ENCODE measurements at regions not wholly inside any gene's neighbourhood (a gene's known extent, or its start where the extent isn't known, plus 50 kb on each side); places are given as distances from the start of the nearest gene placed in this dataset.

DNA sequence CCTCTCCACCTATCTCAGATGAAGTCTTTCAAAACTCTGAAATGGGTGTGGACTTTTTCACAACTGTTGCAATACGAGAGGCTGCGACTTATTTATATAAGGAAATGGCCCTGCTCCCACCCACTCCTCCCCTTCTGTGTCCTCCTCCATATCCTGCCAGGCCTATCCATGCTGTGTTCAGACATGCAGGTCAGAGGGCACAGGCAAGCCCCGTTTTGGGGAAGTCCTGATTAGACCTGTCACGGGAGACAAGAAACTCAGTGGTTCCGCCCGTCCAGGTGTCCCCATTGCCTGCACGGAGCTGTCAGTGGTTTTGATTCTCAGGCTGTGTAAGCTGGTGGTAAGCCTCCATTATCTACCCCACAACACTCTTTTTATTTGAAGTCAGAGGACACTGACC is 99.6 kb upstream of the MGAT5 start:
- Histone ChIP-seq H3K36me3 (ENCODE audit: insufficient read depth, low read length) (no peaks in the 10 kb centered on the region), H3K4me3 (ENCODE audit: low read length) (no peak overlapping the region), H3K27me3 (ENCODE audit: insufficient read depth, low read length) (no peaks in the 10 kb centered on the region), H2AFZ (ENCODE audit: low read depth, low read length) (no peak overlapping the region), H3K9me3 (ENCODE audit: low read length) (no peaks in the 10 kb centered on the region), H3K4me1 (ENCODE audit: insufficient read depth, low read length) (no peaks in the 10 kb centered on the region)

GRCh38 chr2:134155134-134155533 is 98.7 kb upstream of the MGAT5 start:
- no peak overlapping the region for H3K4me3 ChIP-seq (ENCODE audit: low read length)
- no peaks in the 10 kb centered on the region for H3K9me3 ChIP-seq (ENCODE audit: low read length)
- H3K4me1 ChIP-seq (ENCODE audit: insufficient read depth, low read length) = peaks cover 6% of the 10 kb centered on the region
- H3K27me3 ChIP-seq (ENCODE audit: insufficient read depth, low read length) = no peaks in the 10 kb centered on the region
- no peak overlapping the region for H2AFZ ChIP-seq (ENCODE audit: low read depth, low read length)
- no peaks in the 10 kb centered on the region for H3K36me3 ChIP-seq (ENCODE audit: insufficient read depth, low read length)

- no peaks in the 10 kb centered on the region for H3K27me3 ChIP-seq (ENCODE audit: insufficient read depth, low read length)
- H3K4me3 ChIP-seq (ENCODE audit: low read length) = no peak overlapping the region
- H3K4me1 ChIP-seq (ENCODE audit: insufficient read depth, low read length) = peaks cover 26% of the 10 kb centered on the region
- no peaks in the 10 kb centered on the region for H3K9me3 ChIP-seq (ENCODE audit: low read length)
- H3K36me3 ChIP-seq (ENCODE audit: insufficient read depth, low read length) = no peaks in the 10 kb centered on the region
- H2AFZ ChIP-seq (ENCODE audit: low read depth, low read length) = no peak overlapping the region
Observed at GRCh38 chr2:134158295-134158694, 95.6 kb upstream of the MGAT5 start.

- Histone ChIP-seq H2AFZ (ENCODE audit: low read depth, low read length) (no peak overlapping the region), H3K9me3 (ENCODE audit: low read length) (no peaks in the 10 kb centered on the region), H3K27me3 (ENCODE audit: insufficient read depth, low read length) (no peaks in the 10 kb centered on the region), H3K4me1 (ENCODE audit: insufficient read depth, low read length) (peaks cover 26% of the 10 kb centered on the region), H3K36me3 (ENCODE audit: insufficient read depth, low read length) (no peaks in the 10 kb centered on the region), H3K4me3 (ENCODE audit: low read length) (no peak overlapping the region)
Observed at GRCh38 chr2:134161170-134161547, 92.7 kb upstream of the MGAT5 start.

- Histone ChIP-seq H2AFZ (ENCODE audit: low read depth, low read length) (no peak overlapping the region), H3K4me1 (ENCODE audit: insufficient read depth, low read length) (peaks cover 32% of the 10 kb centered on the region), H3K4me3 (ENCODE audit: low read length) (no peak overlapping the region), H3K9me3 (ENCODE audit: low read length) (no peaks in the 10 kb centered on the region), H3K27me3 (ENCODE audit: insufficient read depth, low read length) (no peaks in the 10 kb centered on the region), H3K36me3 (ENCODE audit: insufficient read depth, low read length) (no peaks in the 10 kb centered on the region)
Observed at GRCh38 chr2:134163336-134163735, 90.5 kb upstream of the MGAT5 start.

DNA sequence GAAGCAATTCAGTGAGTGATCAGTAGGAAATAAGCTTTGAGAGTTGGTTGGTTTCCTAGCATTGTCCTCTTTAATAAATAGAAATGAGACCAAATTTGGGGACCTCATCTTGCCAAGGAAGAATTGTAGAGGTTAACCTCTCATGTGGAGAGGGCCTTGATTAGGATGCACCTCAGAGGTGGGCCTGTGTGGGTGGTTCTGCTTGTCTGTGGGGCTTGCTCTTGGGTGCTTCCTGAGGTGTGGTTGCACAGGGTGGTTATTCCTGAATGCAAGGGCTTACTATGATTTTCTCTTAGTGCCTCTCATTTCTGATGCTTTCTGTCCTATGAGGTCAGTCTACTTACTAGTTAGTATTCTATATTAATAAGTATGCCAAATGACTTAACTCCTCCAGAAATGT is 89.6 kb upstream of the MGAT5 start:
- Histone ChIP-seq H2AFZ (ENCODE audit: low read depth, low read length) (no peak overlapping the region), H3K4me3 (ENCODE audit: low read length) (no peak overlapping the region), H3K9me3 (ENCODE audit: low read length) (no peaks in the 10 kb centered on the region), H3K4me1 (ENCODE audit: insufficient read depth, low read length) (peaks cover 37% of the 10 kb centered on the region), H3K27me3 (ENCODE audit: insufficient read depth, low read length) (no peaks in the 10 kb centered on the region), H3K36me3 (ENCODE audit: insufficient read depth, low read length) (no peaks in the 10 kb centered on the region)

DNA sequence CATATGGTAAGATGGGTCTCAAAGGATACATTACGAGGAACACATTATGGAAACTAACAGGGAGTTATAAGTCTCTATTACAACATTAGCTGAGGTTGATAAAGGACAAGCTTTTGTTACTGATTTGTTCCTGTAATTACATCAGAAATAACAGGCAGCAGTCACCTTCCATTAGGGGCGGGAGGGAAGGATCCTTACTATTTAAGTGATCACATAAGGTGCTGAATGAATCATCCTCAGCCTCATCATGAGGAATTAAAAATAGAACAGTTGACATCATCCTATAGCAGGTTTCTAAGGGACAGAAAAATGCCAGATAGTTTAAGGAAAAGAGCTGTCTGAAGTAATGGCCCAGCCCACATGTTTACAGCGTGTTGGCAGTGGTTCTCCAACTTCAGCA is 86.9 kb upstream of the MGAT5 start:
- Histone ChIP-seq H3K4me3 (ENCODE audit: low read length) (no peak overlapping the region), H3K4me1 (ENCODE audit: insufficient read depth, low read length) (peaks cover 13% of the 10 kb centered on the region), H3K9me3 (ENCODE audit: low read length) (no peaks in the 10 kb centered on the region), H3K27me3 (ENCODE audit: insufficient read depth, low read length) (no peaks in the 10 kb centered on the region), H3K36me3 (ENCODE audit: insufficient read depth, low read length) (no peaks in the 10 kb centered on the region), H2AFZ (ENCODE audit: low read depth, low read length) (no peak overlapping the region)

GRCh38 chr2:134169788-134170187 is 84.1 kb upstream of the MGAT5 start:
- peaks cover 11% of the 10 kb centered on the region for H3K4me1 ChIP-seq (ENCODE audit: insufficient read depth, low read length)
- H3K27me3 ChIP-seq (ENCODE audit: insufficient read depth, low read length) = no peaks in the 10 kb centered on the region
- H3K4me3 ChIP-seq (ENCODE audit: low read length) = no peak overlapping the region
- no peaks in the 10 kb centered on the region for H3K9me3 ChIP-seq (ENCODE audit: low read length)
- no peak overlapping the region for H2AFZ ChIP-seq (ENCODE audit: low read depth, low read length)
- no peaks in the 10 kb centered on the region for H3K36me3 ChIP-seq (ENCODE audit: insufficient read depth, low read length)

- H3K4me1 ChIP-seq (ENCODE audit: insufficient read depth, low read length) = peaks cover 11% of the 10 kb centered on the region
- H3K36me3 ChIP-seq (ENCODE audit: insufficient read depth, low read length) = no peaks in the 10 kb centered on the region
- H3K4me3 ChIP-seq (ENCODE audit: low read length) = no peak overlapping the region
- no peak overlapping the region for H2AFZ ChIP-seq (ENCODE audit: low read depth, low read length)
- no peaks in the 10 kb centered on the region for H3K9me3 ChIP-seq (ENCODE audit: low read length)
- H3K27me3 ChIP-seq (ENCODE audit: insufficient read depth, low read length) = no peaks in the 10 kb centered on the region
Observed at GRCh38 chr2:134170294-134170693, 83.6 kb upstream of the MGAT5 start.

DNA sequence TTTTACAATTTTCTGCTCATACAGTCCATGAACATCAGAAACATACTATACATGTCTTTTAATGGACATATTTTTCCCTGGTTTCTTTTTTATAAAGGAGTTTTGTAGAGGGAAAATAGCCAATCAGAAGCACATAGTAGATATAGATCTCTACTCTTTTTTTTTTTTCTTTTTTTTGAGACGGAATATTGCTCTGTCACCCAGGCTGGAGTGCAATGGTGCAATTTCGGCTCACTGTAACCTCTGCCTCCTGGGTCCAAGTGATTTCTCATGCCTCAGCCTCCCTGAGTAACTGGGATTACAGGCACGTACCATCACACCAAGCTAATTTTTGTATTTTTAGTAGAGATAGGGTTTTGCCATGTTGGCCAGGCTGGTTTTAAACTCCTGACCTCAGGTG is 83.2 kb upstream of the MGAT5 start:
- H3K9me3 ChIP-seq (ENCODE audit: low read length) = no peaks in the 10 kb centered on the region

GRCh38 chr2:134173338-134174016 is 80.4 kb upstream of the MGAT5 start:
- H3K4me3 ChIP-seq (ENCODE audit: low read length) = no peak overlapping the region
- H2AFZ ChIP-seq (ENCODE audit: low read depth, low read length) = no peak overlapping the region
- H3K9me3 ChIP-seq (ENCODE audit: low read length) = no peaks in the 10 kb centered on the region
- no peaks in the 10 kb centered on the region for H3K27me3 ChIP-seq (ENCODE audit: insufficient read depth, low read length)
- H3K4me1 ChIP-seq (ENCODE audit: insufficient read depth, low read length) = peaks cover 17% of the 10 kb centered on the region
- no peaks in the 10 kb centered on the region for H3K36me3 ChIP-seq (ENCODE audit: insufficient read depth, low read length)

More for the DNA sequence above, 83.2 kb upstream of the MGAT5 start:
- H3K36me3 ChIP-seq (ENCODE audit: insufficient read depth, low read length) = no peaks in the 10 kb centered on the region
- peaks cover 11% of the 10 kb centered on the region for H3K4me1 ChIP-seq (ENCODE audit: insufficient read depth, low read length)
- H2AFZ ChIP-seq (ENCODE audit: low read depth, low read length) = no peak overlapping the region
- no peak overlapping the region for H3K4me3 ChIP-seq (ENCODE audit: low read length)
- H3K27me3 ChIP-seq (ENCODE audit: insufficient read depth, low read length) = no peaks in the 10 kb centered on the region

GRCh38 chr2:134174711-134175110 is 79.2 kb upstream of the MGAT5 start:
- Histone ChIP-seq H2AFZ (ENCODE audit: low read depth, low read length) (no peak overlapping the region), H3K4me1 (ENCODE audit: insufficient read depth, low read length) (peaks cover 13% of the 10 kb centered on the region), H3K27me3 (ENCODE audit: insufficient read depth, low read length) (no peaks in the 10 kb centered on the region), H3K4me3 (ENCODE audit: low read length) (no peak overlapping the region), H3K36me3 (ENCODE audit: insufficient read depth, low read length) (no peaks in the 10 kb centered on the region), H3K9me3 (ENCODE audit: low read length) (no peaks in the 10 kb centered on the region)

DNA sequence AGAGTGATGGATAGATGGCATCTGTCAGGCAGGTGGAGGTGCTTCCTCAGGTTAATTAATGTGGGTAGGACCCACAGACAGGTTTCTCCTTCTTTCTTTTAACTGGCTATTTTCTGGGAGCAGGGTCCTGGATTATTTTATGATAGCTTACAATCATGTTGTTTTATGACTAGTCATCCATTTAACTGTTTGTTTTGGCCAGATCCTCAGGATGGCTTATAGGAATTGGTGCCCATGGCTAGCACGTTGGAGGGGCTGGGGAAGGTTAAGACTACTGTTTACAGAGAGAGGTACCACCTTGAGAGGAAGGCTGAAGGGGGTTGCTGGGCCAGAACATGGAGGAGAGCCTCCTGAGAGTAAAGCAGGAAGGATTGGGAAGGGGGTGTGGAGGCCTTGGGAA is 78.0 kb upstream of the MGAT5 start:
- Histone ChIP-seq H3K4me3 (ENCODE audit: low read length) (no peak overlapping the region), H3K9me3 (ENCODE audit: low read length) (no peaks in the 10 kb centered on the region), H2AFZ (ENCODE audit: low read depth, low read length) (no peak overlapping the region), H3K27me3 (ENCODE audit: insufficient read depth, low read length) (no peaks in the 10 kb centered on the region), H3K4me1 (ENCODE audit: insufficient read depth, low read length) (peaks cover 13% of the 10 kb centered on the region), H3K36me3 (ENCODE audit: insufficient read depth, low read length) (no peaks in the 10 kb centered on the region)

GRCh38 chr2:134177351-134177931 is 76.4 kb upstream of the MGAT5 start:
- H3K4me1 ChIP-seq (ENCODE audit: insufficient read depth, low read length) = peaks cover 13% of the 10 kb centered on the region
- no peaks in the 10 kb centered on the region for H3K36me3 ChIP-seq (ENCODE audit: insufficient read depth, low read length)
- H3K9me3 ChIP-seq (ENCODE audit: low read length) = peaks cover under 1% of the 10 kb centered on the region
- H2AFZ ChIP-seq (ENCODE audit: low read depth, low read length) = no peak overlapping the region
- H3K4me3 ChIP-seq (ENCODE audit: low read length) = no peak overlapping the region
- no peaks in the 10 kb centered on the region for H3K27me3 ChIP-seq (ENCODE audit: insufficient read depth, low read length)
